Testis (tissue), 2 donors: ENCODE measurements at regions not wholly inside any gene's neighbourhood (a gene's known extent, or its start where the extent isn't known, plus 50 kb on each side); places are given as distances from the start of the nearest gene placed in this dataset.

Source experiments
- POLR2A ChIP-seq: fragments of 450-650 bp; IDR thresholded peaks from one replicate; pipeline ENCODE4 v1.6.1; 2017; ENCODE audit warnings: antibody characterized with exemption, mild to moderate bottlenecking, moderate library complexity
- TF ChIP-seq, protein P1 (sequence below), 3 experiments: fragments of 450-650 bp in 2 of 3; fragments of 200-600 bp in 1 of 3; sonication (generic) in 1 of 3; IDR thresholded peaks; one replicate each; pipeline ENCODE4 v1.5.1; 2016 to 2019; ENCODE audit warnings: antibody characterized with exemption in 3 of 3, mild to moderate bottlenecking in 2 of 3, moderate library complexity in 1 of 3

DNA sequence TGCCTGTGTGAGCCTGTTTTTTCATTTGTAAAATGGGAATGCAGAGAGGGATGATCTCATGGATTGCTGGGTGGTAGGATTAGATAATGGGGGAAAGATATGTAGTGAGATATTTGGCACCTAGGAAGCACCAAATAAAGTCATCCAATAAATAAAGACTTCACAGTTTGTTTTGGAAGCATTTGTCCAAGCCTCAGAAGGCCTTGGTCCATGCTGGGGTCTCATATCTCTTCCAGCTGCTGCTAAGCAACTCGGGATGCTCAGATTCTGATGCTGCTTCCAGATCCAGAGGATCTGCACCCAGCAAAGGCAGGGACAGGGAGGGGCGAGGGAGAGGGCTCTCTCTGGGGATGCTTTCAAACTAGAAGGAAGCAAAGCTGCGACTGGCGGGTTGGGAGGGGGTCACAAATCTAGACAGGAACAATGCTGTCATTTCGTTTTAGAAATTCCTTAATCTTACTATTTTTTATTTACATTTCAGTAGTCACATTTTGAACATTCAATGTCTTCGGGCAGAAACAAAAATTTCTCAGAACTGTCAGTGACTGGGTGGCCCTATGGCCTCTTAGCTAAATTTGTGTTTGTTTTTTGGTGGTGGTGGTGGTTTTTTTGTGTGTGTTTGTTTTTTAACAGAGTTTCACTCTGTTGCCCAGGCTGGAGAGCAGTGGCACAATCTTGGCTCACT is 114.9 kb upstream of the CDH5 start:
- TF ChIP-seq, protein P1, sequence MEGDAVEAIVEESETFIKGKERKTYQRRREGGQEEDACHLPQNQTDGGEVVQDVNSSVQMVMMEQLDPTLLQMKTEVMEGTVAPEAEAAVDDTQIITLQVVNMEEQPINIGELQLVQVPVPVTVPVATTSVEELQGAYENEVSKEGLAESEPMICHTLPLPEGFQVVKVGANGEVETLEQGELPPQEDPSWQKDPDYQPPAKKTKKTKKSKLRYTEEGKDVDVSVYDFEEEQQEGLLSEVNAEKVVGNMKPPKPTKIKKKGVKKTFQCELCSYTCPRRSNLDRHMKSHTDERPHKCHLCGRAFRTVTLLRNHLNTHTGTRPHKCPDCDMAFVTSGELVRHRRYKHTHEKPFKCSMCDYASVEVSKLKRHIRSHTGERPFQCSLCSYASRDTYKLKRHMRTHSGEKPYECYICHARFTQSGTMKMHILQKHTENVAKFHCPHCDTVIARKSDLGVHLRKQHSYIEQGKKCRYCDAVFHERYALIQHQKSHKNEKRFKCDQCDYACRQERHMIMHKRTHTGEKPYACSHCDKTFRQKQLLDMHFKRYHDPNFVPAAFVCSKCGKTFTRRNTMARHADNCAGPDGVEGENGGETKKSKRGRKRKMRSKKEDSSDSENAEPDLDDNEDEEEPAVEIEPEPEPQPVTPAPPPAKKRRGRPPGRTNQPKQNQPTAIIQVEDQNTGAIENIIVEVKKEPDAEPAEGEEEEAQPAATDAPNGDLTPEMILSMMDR (IDR thresholded peaks at IDR 0.05): no peak
- no peak for TF ChIP-seq POLR2A
